ENCODE measurements at regions not wholly inside any gene's neighbourhood (a gene's known extent, or its start where the extent isn't known, plus 50 kb on each side); places are given as distances from the start of the nearest gene placed in this dataset.

DNA sequence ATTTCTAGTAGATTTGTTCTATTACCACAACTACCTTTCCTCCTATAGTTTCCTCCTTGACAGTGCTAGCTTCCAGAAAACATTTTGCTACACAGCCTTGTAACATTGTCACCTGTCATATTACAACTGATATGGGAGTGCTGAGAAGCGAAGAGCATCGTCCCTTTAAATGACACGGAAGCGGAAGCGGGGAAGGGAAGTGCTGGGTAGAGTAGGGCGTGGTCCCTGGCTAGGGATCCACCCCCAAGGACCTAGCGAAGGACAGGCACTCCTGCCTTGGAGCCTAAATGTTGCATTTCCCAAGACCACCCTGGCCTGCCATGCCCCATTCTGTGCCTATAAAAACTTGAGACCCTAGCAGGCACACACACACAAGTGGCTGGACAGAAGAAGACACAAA, 57.4 kb upstream of the RANBP6 start:
- H3K9me3 Mint-ChIP-seq, result peaks cover 5% of the 10 kb centered on the region
- no peak overlapping the region for H3K4me3 Mint-ChIP-seq
- H3K36me3 Mint-ChIP-seq (ENCODE audit: low read depth), result no peaks in the 10 kb centered on the region
- TF ChIP-seq, protein P1, sequence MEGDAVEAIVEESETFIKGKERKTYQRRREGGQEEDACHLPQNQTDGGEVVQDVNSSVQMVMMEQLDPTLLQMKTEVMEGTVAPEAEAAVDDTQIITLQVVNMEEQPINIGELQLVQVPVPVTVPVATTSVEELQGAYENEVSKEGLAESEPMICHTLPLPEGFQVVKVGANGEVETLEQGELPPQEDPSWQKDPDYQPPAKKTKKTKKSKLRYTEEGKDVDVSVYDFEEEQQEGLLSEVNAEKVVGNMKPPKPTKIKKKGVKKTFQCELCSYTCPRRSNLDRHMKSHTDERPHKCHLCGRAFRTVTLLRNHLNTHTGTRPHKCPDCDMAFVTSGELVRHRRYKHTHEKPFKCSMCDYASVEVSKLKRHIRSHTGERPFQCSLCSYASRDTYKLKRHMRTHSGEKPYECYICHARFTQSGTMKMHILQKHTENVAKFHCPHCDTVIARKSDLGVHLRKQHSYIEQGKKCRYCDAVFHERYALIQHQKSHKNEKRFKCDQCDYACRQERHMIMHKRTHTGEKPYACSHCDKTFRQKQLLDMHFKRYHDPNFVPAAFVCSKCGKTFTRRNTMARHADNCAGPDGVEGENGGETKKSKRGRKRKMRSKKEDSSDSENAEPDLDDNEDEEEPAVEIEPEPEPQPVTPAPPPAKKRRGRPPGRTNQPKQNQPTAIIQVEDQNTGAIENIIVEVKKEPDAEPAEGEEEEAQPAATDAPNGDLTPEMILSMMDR (IDR thresholded peaks at IDR 0.05), result no peak
- POLR2A ChIA-PET, result no interaction called here
- ATAC-seq (ENCODE audit: low read depth), result no peak
- intact Hi-C loops (cut with micrococcal nuclease), result no loop called here
- H3K4me1 Mint-ChIP-seq, result peaks cover 19% of the 10 kb centered on the region
- H3K27me3 Mint-ChIP-seq, result no peaks in the 10 kb centered on the region
- CTCF ChIA-PET, result no interaction called here
- DNase-seq, result no peak
- no peak overlapping the region for H3K27ac Mint-ChIP-seq

DNA sequence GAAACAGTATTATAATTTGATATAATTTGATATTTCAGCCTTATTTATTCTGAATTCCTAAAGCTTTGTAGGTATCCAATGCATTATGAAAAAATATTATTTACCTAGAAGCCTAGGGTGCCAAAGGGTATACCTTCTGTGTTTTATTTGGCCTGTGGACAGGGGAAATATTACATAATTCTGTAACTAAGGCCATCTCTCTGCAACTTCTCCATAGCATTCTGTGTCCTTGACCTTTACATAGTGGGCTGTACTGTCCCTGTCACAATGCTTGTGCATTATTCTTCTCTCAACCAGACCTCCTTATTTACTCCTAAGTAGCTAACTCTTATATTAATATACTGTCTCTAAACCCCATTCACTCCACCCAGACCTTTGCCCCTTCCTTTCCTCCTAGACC, 57.0 kb upstream of the RANBP6 start:
- TF ChIP-seq, protein P1 (IDR thresholded peaks at IDR 0.05), result no peak
- Mint-ChIP-seq H3K27me3 (no peaks in the 10 kb centered on the region), H3K4me3 (no peak overlapping the region), H3K9me3 (peaks cover 5% of the 10 kb centered on the region), H3K27ac (no peak overlapping the region), H3K36me3 (ENCODE audit: low read depth) (no peaks in the 10 kb centered on the region), H3K4me1 (peaks cover 19% of the 10 kb centered on the region)
- intact Hi-C loops (cut with micrococcal nuclease), result no loop called here
- ChIA-PET CTCF (interaction anchor here (2.9 kb wide), 1 partner anchor 19 kb away, joined by 11 read pairs; no protein-coding TSS in a partner anchor), POLR2A (no interaction called here)
- ATAC-seq (ENCODE audit: low read depth), result no peak
- no peak for DNase-seq

DNA sequence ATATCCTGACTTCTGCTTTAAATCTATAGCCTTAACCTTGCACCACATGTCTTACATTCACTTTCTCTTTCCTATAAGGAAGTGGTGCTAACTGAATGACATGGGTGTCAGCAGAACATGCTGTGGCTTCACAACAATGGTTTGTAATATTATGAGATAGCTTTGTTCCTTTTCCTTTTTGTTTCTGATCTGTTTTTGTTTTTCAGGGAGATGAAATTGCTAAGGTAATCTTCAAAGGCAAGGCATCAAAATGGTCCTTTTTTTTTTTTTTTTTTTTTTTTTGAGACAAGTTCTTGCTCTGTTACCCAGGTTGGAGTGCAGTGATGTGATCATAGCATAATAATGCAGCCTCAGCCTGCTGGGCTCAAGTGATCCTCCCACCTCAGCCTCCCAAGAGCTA, 53.6 kb upstream of the RANBP6 start:
- DNase-seq (no peak), ATAC-seq (ENCODE audit: low read depth) (peak; percentile 95)
- TF ChIP-seq, protein P1 (IDR thresholded peaks at IDR 0.05), result no peak
- peaks cover 19% of the 10 kb centered on the region for H3K4me1 Mint-ChIP-seq
- H3K4me3 Mint-ChIP-seq, result peak overlapping the region; percentile 64
- H3K36me3 Mint-ChIP-seq (ENCODE audit: low read depth), result no peaks in the 10 kb centered on the region
- peak overlapping the region; percentile 89 for H3K27ac Mint-ChIP-seq
- H3K9me3 Mint-ChIP-seq, result peaks cover 5% of the 10 kb centered on the region
- intact Hi-C loops (cut with micrococcal nuclease), result no loop called here
- H3K27me3 Mint-ChIP-seq, result no peaks in the 10 kb centered on the region
- POLR2A ChIA-PET, result interaction anchor here (0.6 to 1.1 kb wide), 6 partner anchors 11 to 614 kb away, joined by 3 to 9 read pairs (median 4); partner anchors contain the start of gene RANBP6
- CTCF ChIA-PET, result interaction anchor here (1.0 to 1.2 kb wide), 3 partner anchors 15 to 883 kb away, joined by 3 read pairs; no protein-coding TSS in a partner anchor

DNA sequence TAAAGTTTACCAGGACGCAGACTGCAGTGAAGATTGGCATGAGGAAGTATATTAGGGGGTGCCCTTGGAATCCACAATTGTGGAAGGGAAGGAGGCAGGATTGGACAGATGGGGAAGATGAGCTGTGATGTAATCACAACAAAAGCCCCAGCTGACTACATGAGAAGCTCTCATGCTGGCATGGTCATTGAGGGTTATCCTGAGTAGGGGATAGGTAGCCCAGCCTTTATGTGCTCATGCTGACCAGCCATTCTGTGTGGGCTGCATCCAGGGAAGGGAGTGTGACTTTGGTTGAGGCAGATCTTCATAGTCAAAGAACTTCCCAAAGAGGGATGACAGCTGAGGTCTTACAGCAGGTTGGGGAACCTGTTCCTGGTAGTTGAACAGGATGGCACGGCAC, 52.0 kb upstream of the RANBP6 start:
- H3K27ac Mint-ChIP-seq, result no peak overlapping the region
- no peak for ATAC-seq (ENCODE audit: low read depth)
- no peak for DNase-seq
- TF ChIP-seq, protein P1 (IDR thresholded peaks at IDR 0.05), result no peak
- H3K4me3 Mint-ChIP-seq, result no peak overlapping the region
- peaks cover 19% of the 10 kb centered on the region for H3K4me1 Mint-ChIP-seq
- peaks cover 5% of the 10 kb centered on the region for H3K9me3 Mint-ChIP-seq
- H3K27me3 Mint-ChIP-seq, result peaks cover 7% of the 10 kb centered on the region
- POLR2A ChIA-PET, result no interaction called here
- no peaks in the 10 kb centered on the region for H3K36me3 Mint-ChIP-seq (ENCODE audit: low read depth)
- CTCF ChIA-PET, result interaction anchor here (1.2 kb wide), 1 partner anchor 13 kb away, joined by 4 read pairs; no protein-coding TSS in a partner anchor
- intact Hi-C loops (cut with micrococcal nuclease), result no loop called here
